ENCODE measurements at regions not wholly inside any gene's neighbourhood (a gene's known extent, or its start where the extent isn't known, plus 50 kb on each side); places are given as distances from the start of the nearest gene placed in this dataset.

- TF ChIP-seq POLR2A (IDR thresholded peaks at IDR 0.05; ENCODE audit: low read length), result no peak
- TF ChIP-seq GATA1 (IDR thresholded peaks at IDR 0.05; ENCODE audit: low read depth, low read length), result no peak
Observed at GRCh38 chr2:107148055-107148454, 262.1 kb upstream of the ST6GAL2 start.

Measured in erythroblast (primary cell).